ENCODE measurements at regions not wholly inside any gene's neighbourhood (a gene's known extent, or its start where the extent isn't known, plus 50 kb on each side); places are given as distances from the start of the nearest gene placed in this dataset.

- TF ChIP-seq, protein P1, sequence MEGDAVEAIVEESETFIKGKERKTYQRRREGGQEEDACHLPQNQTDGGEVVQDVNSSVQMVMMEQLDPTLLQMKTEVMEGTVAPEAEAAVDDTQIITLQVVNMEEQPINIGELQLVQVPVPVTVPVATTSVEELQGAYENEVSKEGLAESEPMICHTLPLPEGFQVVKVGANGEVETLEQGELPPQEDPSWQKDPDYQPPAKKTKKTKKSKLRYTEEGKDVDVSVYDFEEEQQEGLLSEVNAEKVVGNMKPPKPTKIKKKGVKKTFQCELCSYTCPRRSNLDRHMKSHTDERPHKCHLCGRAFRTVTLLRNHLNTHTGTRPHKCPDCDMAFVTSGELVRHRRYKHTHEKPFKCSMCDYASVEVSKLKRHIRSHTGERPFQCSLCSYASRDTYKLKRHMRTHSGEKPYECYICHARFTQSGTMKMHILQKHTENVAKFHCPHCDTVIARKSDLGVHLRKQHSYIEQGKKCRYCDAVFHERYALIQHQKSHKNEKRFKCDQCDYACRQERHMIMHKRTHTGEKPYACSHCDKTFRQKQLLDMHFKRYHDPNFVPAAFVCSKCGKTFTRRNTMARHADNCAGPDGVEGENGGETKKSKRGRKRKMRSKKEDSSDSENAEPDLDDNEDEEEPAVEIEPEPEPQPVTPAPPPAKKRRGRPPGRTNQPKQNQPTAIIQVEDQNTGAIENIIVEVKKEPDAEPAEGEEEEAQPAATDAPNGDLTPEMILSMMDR (conservative IDR thresholded peaks at IDR 0.05 in 1 of 2, IDR thresholded peaks at IDR 0.05 in 1 of 2; ENCODE audit: low read depth in 1 of 2, low read length in 2 of 2): no peak
- TF ChIP-seq EZH2 (IDR thresholded peaks at IDR 0.05; ENCODE audit: low read length, missing control alignments): no peak
Observed at GRCh38 chrX:1821846-1822245, 207.0 kb downstream of the ASMT start.

All from fibroblast of lung (primary cell).